Activated naive CD8-positive, alpha-beta T cell treated with anti-CD3 and anti-CD28 coated beads, Interleukin-2, amount 10 ng/mL, durations not matched to agents 7 days and 5 days (primary cell): ENCODE measurements at regions not wholly inside any gene's neighbourhood (a gene's known extent, or its start where the extent isn't known, plus 50 kb on each side); places are given as distances from the start of the nearest gene placed in this dataset.

Experiments used
- ATAC-seq: fragments of 150-1000 bp; cut with Tn5 transposase; one replicate; pipeline ENCODE4 v1.10.0; 2021; ENCODE audit warnings: low read depth, moderate library complexity
- POLR2A ChIA-PET: fragments of 350-600 bp; sonication (Branson Sonifier 250); formaldehyde crosslinking; loops from one replicate; lab custom pipeline; 2021; ENCODE audit warnings: antibody characterized with exemption; lab: Charles Lee
- DNase-seq: peaks from one replicate; pipeline ENCODE4 v3.0.0; 2021
- H3K27ac Mint-ChIP-seq: one replicate; pipeline ENCODE4 v1.8.0; 2022; ENCODE audit warnings: mild to moderate bottlenecking, mixed read lengths
- H3K27me3 Mint-ChIP-seq: one replicate; pipeline ENCODE4 v1.8.0; 2022; ENCODE audit warnings: mild to moderate bottlenecking, moderate library complexity, mixed read lengths
- H3K36me3 Mint-ChIP-seq: one replicate; pipeline ENCODE4 v1.8.0; 2021; ENCODE audit warnings: mild to moderate bottlenecking, mixed read lengths
- H3K4me1 Mint-ChIP-seq: one replicate; pipeline ENCODE4 v1.8.0; 2021; ENCODE audit warnings: mixed read lengths
- H3K4me3 Mint-ChIP-seq: one replicate; pipeline ENCODE4 v1.8.0; 2022; ENCODE audit warnings: mild to moderate bottlenecking, moderate library complexity, mixed read lengths
- H3K9me3 Mint-ChIP-seq: one replicate; pipeline ENCODE4 v1.8.0; 2021; ENCODE audit warnings: mixed read lengths

DNA sequence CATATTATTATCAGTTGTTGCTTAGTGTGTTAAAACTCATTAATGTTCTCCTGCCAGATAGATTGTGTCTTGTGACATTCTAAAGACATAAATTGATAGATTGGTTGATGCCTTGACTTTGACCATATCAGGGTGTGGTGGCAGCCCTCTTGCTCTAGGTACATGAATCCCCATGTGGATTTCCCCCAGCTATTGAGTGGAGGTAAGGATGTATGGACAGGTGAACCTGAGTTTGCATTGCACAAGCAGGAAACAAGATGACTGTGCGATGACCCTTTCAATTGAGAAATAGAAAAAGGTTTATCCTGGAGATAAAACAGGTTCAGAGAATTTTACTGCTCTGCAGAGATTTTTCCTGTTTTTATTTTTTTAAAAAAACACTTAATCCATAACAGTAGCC lies 619.2 kb downstream of the SPRY1 start:
- Mint-ChIP-seq H3K27me3 (no peaks in the 10 kb centered on the region), H3K36me3 (no peaks in the 10 kb centered on the region), H3K27ac (no peak overlapping the region), H3K9me3 (no peaks in the 10 kb centered on the region), H3K4me1 (peaks cover 8% of the 10 kb centered on the region), H3K4me3 (no peak overlapping the region)
- ATAC-seq (no peak), DNase-seq (no peak)
- POLR2A ChIA-PET: no interaction called here

- no peaks in the 10 kb centered on the region for H3K9me3 Mint-ChIP-seq
- no peak overlapping the region for H3K27ac Mint-ChIP-seq
- POLR2A ChIA-PET: no interaction called here
These were observed 620.7 kb downstream of the SPRY1 start for GRCh38 chr4:124017185-124017785.

DNA sequence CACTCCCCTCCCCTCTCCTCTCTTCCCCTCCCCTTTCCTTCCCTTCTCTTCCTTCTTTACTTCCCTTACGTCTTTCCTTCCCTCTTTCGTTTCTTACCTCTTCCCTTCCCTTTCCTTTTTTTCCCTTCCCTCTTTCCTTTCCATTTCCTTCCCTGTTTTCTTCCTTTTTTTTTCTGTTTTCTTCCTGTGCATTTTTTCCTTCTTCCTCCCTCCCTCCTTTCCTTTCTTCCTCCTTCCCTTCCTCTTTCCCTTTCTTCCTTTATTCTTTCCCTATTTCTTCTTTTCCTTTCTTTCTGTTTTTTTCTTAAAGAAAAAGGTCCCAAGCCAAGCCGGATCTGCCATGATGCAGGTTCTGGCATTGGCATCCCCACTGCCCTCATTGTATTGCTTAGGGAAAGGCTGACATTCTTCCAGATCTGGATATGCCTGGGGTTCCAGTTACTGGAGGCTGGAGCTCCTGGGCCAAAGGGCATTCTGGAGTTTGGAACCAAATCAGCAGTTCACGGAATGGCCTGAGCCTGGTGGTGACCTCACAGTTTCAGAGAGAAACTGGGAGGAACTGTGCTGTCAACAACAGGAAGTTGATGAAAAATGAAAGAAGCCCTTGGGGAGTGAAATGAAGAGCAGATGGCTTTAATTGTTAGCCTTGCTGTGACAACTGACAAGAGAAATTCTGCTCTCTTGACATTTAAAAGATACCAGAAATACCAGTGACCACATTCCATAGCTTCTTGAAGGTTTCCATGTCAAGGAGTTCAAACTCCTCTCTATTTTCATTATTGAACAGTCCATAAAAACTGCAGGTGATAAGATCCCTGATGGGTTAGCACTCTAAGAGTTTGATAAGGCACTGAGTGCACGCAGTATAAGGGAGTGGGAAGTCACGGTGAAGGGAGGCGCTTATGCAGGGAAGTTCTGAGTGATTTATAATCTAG lies 622.1 kb downstream of the SPRY1 start:
- DNase-seq (no peak), ATAC-seq (peak; percentile 50)
- peak overlapping the region; percentile 71 for H3K27ac Mint-ChIP-seq
- H3K27me3 Mint-ChIP-seq: no peaks in the 10 kb centered on the region
- H3K36me3 Mint-ChIP-seq: no peaks in the 10 kb centered on the region
- POLR2A ChIA-PET: no interaction called here
- H3K4me3 Mint-ChIP-seq: peak overlapping the region; percentile 47
- no peaks in the 10 kb centered on the region for H3K9me3 Mint-ChIP-seq
- peaks cover 8% of the 10 kb centered on the region for H3K4me1 Mint-ChIP-seq

More at GRCh38 chr4:124017185-124017785, 620.7 kb downstream of the SPRY1 start:
- H3K4me1 Mint-ChIP-seq: peaks cover 8% of the 10 kb centered on the region
- no peaks in the 10 kb centered on the region for H3K36me3 Mint-ChIP-seq
- DNase-seq (no peak), ATAC-seq (no peak)
- no peaks in the 10 kb centered on the region for H3K27me3 Mint-ChIP-seq
- H3K4me3 Mint-ChIP-seq: no peak overlapping the region

- DNase-seq: no peak
- no peak overlapping the region for H3K4me3 Mint-ChIP-seq
- ATAC-seq: no peak
- H3K9me3 Mint-ChIP-seq: no peaks in the 10 kb centered on the region
- H3K36me3 Mint-ChIP-seq: no peaks in the 10 kb centered on the region
- no peaks in the 10 kb centered on the region for H3K27me3 Mint-ChIP-seq
- H3K27ac Mint-ChIP-seq: no peak overlapping the region
- POLR2A ChIA-PET: no interaction called here
- peaks cover 8% of the 10 kb centered on the region for H3K4me1 Mint-ChIP-seq
These were observed 623.4 kb downstream of the SPRY1 start for GRCh38 chr4:124019749-124020549.

GRCh38 chr4:124025000-124025399 lies 628.4 kb downstream of the SPRY1 start:
- POLR2A ChIA-PET: no interaction called here
- Mint-ChIP-seq H3K4me1 (no peaks in the 10 kb centered on the region), H3K36me3 (no peaks in the 10 kb centered on the region), H3K9me3 (no peaks in the 10 kb centered on the region), H3K4me3 (no peak overlapping the region), H3K27me3 (no peaks in the 10 kb centered on the region), H3K27ac (no peak overlapping the region)
- DNase-seq (no peak), ATAC-seq (no peak)

DNA sequence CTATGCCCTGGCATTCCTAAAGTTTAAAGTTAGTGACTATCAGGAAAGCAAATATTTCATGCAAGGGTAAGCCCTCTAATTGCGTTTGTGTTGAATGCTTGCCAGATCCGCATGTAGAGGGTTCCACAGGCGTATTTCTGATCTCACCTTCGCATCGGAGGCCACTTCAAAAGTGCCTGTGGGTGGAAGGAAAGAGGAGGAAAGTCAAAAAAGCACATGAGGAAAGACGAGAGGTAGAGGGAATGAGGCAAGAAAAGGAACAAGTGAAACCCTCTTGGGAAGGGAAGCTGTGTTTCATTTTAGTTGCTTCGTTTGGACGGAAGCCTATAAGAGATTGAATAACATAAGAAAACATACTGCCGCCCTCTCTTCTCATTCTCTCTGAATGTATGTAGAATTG lies 628.8 kb downstream of the SPRY1 start:
- Mint-ChIP-seq H3K9me3 (no peaks in the 10 kb centered on the region), H3K4me1 (no peaks in the 10 kb centered on the region), H3K27me3 (peaks cover 2% of the 10 kb centered on the region), H3K4me3 (no peak overlapping the region), H3K36me3 (no peaks in the 10 kb centered on the region), H3K27ac (no peak overlapping the region)
- no peak for DNase-seq
- ATAC-seq: no peak
- POLR2A ChIA-PET: no interaction called here

GRCh38 chr4:124028182-124028581 lies 631.6 kb downstream of the SPRY1 start:
- Mint-ChIP-seq H3K36me3 (no peaks in the 10 kb centered on the region), H3K4me1 (no peaks in the 10 kb centered on the region), H3K27ac (no peak overlapping the region), H3K4me3 (no peak overlapping the region), H3K27me3 (peaks cover 6% of the 10 kb centered on the region), H3K9me3 (no peaks in the 10 kb centered on the region)
- ATAC-seq: no peak
- POLR2A ChIA-PET: no interaction called here
- no peak for DNase-seq

GRCh38 chr4:124030147-124030546 lies 633.6 kb downstream of the SPRY1 start:
- peaks cover 6% of the 10 kb centered on the region for H3K27me3 Mint-ChIP-seq
- POLR2A ChIA-PET: no interaction called here
- H3K27ac Mint-ChIP-seq: no peak overlapping the region
- no peaks in the 10 kb centered on the region for H3K4me1 Mint-ChIP-seq
- DNase-seq: no peak
- no peaks in the 10 kb centered on the region for H3K36me3 Mint-ChIP-seq
- no peak for ATAC-seq
- no peaks in the 10 kb centered on the region for H3K9me3 Mint-ChIP-seq
- H3K4me3 Mint-ChIP-seq: no peak overlapping the region

DNA sequence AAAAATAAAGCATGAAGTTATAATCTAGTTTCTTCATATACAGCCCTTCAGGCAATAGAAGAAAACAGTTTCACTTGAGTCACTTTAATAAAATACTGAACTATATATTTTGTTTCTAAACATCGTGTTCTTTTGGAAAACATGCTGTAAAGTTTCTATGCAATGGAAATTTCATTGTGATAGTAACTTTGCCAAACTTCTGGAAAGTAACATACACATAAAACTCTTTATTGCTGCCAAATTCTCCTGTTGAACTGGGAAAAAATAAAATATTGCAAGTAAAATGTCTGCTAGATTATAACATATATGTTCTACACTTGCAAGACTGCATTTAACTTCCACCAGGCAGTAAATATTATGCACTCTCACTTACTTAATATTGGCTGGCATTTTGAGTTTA lies 635.4 kb downstream of the SPRY1 start:
- no peak overlapping the region for H3K27ac Mint-ChIP-seq
- no peaks in the 10 kb centered on the region for H3K36me3 Mint-ChIP-seq
- POLR2A ChIA-PET: no interaction called here
- no peaks in the 10 kb centered on the region for H3K9me3 Mint-ChIP-seq
- ATAC-seq (no peak), DNase-seq (no peak)
- H3K4me3 Mint-ChIP-seq: no peak overlapping the region
- H3K4me1 Mint-ChIP-seq: no peaks in the 10 kb centered on the region
- peaks cover 9% of the 10 kb centered on the region for H3K27me3 Mint-ChIP-seq

DNA sequence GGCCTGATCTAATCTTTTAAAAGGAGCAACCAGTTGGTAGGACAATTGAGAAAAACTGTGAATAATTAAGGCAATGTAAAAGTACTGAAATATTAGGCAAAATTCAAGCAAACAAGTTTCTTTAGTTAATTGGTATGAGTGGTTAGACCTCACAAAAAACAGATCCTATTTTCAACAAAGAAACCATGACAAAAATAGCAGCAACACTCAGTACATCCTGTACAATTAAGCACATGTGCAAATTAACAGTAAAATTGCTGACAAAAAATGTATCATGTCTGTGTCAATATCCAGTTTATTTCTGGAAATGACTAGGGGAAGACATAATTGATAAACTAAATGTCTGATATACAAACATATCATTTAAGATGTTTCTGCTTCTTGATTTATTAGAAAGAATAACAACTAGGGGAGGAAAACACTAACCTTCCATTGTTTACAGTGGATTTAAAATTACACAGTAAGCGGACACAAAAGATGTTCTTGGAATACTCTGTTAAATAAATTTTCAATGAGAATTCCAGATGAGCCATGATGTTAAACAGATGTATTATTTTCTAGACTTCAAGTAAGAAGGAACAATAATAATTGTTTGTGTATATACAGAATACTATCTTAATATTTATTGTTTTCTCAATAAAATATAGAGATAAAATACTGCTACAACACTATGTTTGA lies 638.9 kb downstream of the SPRY1 start:
- DNase-seq: no peak
- Mint-ChIP-seq H3K4me1 (no peaks in the 10 kb centered on the region), H3K9me3 (peaks cover 1% of the 10 kb centered on the region), H3K4me3 (no peak overlapping the region), H3K36me3 (no peaks in the 10 kb centered on the region), H3K27ac (no peak overlapping the region), H3K27me3 (peaks cover 8% of the 10 kb centered on the region)
- POLR2A ChIA-PET: no interaction called here
- no peak for ATAC-seq

DNA sequence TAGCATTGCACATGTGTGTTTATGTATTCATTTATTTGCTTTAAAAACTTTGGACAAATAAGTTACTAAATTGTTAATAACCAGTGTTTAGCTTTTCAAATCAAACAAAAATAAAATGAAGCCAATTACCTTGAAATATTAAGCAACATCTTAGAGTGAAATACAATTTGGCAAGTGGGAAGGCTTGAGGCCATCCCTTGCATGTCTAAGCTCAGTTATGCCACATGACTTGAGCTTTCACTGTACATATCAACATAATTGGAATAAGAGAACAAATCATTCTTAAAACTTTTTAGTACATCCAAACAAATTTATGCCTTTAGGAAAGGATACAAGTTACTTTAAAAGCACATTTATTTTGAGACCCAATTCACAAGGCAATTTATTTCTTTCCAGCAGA lies 640.6 kb downstream of the SPRY1 start:
- Mint-ChIP-seq H3K4me3 (no peak overlapping the region), H3K9me3 (peaks cover 1% of the 10 kb centered on the region), H3K27me3 (peaks cover 7% of the 10 kb centered on the region), H3K36me3 (no peaks in the 10 kb centered on the region), H3K4me1 (no peaks in the 10 kb centered on the region), H3K27ac (no peak overlapping the region)
- POLR2A ChIA-PET: no interaction called here
- ATAC-seq (no peak), DNase-seq (no peak)

GRCh38 chr4:124044330-124044729 lies 647.7 kb downstream of the SPRY1 start:
- ATAC-seq: no peak
- H3K36me3 Mint-ChIP-seq: no peaks in the 10 kb centered on the region
- peaks cover 1% of the 10 kb centered on the region for H3K9me3 Mint-ChIP-seq
- peaks cover 3% of the 10 kb centered on the region for H3K27me3 Mint-ChIP-seq
- no peak for DNase-seq
- no peak overlapping the region for H3K4me3 Mint-ChIP-seq
- no peak overlapping the region for H3K27ac Mint-ChIP-seq
- POLR2A ChIA-PET: no interaction called here
- no peaks in the 10 kb centered on the region for H3K4me1 Mint-ChIP-seq

DNA sequence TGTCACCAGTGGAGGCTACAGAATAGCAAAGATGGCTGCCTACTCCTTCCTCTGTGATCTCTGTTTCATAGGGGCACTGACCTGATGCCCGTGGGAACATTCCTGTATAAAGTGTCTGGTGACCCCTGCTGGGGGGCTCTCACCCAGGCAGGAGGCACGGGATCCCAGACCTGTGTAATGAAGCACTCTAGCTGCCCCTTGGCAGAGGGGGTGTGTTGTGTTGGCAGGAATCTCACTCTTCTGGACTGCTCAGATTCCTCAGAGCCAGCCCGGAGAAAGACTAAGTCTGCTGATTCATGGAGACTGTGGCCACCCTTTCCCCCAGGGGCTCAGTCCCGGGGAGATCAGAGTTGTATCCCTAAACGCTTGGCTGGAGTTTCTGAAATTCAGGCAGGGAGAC lies 648.3 kb downstream of the SPRY1 start:
- H3K9me3 Mint-ChIP-seq: no peaks in the 10 kb centered on the region
- no peaks in the 10 kb centered on the region for H3K4me1 Mint-ChIP-seq

More for the DNA sequence above, 648.3 kb downstream of the SPRY1 start:
- POLR2A ChIA-PET: no interaction called here
- DNase-seq (no peak), ATAC-seq (no peak)
- Mint-ChIP-seq H3K36me3 (no peaks in the 10 kb centered on the region), H3K27me3 (peaks cover 2% of the 10 kb centered on the region), H3K4me3 (no peak overlapping the region), H3K27ac (no peak overlapping the region)
